ENCODE measurements at regions not wholly inside any gene's neighbourhood (a gene's known extent, or its start where the extent isn't known, plus 50 kb on each side); places are given as distances from the start of the nearest gene placed in this dataset.

GRCh38 chr1:30338765-30339164 is 384.6 kb downstream of the MATN1 start:
- TF ChIP-seq POLR2A (IDR thresholded peaks at IDR 0.05) (no peak), CTCF (IDR thresholded peaks at IDR 0.05 in 4 of 5, conservative IDR thresholded peaks at IDR 0.05 in 1 of 5) (no peak)

All from gastrocnemius medialis (tissue), 4 donors.